HEK293T (cell line): ENCODE measurements at regions not wholly inside any gene's neighbourhood (a gene's known extent, or its start where the extent isn't known, plus 50 kb on each side); places are given as distances from the start of the nearest gene placed in this dataset.

Experiments
- FOXM1 ChIP-seq: fragments of 450-650 bp; IDR thresholded peaks from 2 replicates; pipeline ENCODE4 v1.6.1; 2017; ENCODE audit warnings: mild to moderate bottlenecking, borderline replicate concordance
- L3MBTL2 ChIP-seq: fragments of 450-650 bp; conservative IDR thresholded peaks from 2 replicates; pipeline ENCODE4 v1.6.1; 2016; ENCODE audit warnings: mild to moderate bottlenecking
- SP1 ChIP-seq: fragments of 450-650 bp; IDR thresholded peaks from 2 replicates; pipeline ENCODE4 v1.6.1; 2017
- SUZ12 ChIP-seq: fragments of 450-650 bp; IDR thresholded peaks from 2 replicates; pipeline ENCODE4 v1.6.1; 2016; ENCODE audit warnings: mild to moderate bottlenecking

GRCh38 chr15:88717382-88718031, 78.7 kb downstream of the ISG20 start:
- TF ChIP-seq SUZ12 (no peak), SP1 (no peak), L3MBTL2 (no peak), FOXM1 (no peak)
